SKM-1 (cell line): ENCODE measurements at regions not wholly inside any gene's neighbourhood (a gene's known extent, or its start where the extent isn't known, plus 50 kb on each side); places are given as distances from the start of the nearest gene placed in this dataset.
"Not testable (repeated sequence)": the region's sequence is repeated elsewhere in the genome, so short reads cannot be mapped to it uniquely, and the experiment has no call there.

Experiments used
- DNase-seq: peaks from one replicate; lab custom pipeline; 2025; ENCODE audit not compliant: unreplicated experiment; lab: John Stamatoyannopoulos, UW

DNA sequence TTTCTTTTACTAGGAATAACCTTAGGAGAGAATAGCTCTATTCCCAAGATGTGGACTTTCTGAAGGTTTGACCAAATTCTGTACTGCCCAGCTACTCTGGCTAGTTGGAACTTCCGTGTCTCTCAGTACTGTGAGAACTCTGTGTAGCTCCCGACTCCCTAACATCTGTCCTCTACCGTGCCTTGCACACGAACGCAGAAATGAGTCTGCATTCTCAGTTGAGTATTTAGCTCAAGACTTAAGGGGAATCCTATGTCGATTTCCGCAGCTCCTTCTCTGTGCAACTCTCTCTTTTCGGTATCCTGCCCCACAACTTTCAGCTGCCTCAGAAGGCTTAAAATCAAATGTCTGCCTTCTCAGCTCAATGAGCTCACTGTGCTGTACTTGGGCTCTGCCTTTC lies 86.7 kb upstream of the EPHB3 start:
- DNase-seq, result no peak

DNA sequence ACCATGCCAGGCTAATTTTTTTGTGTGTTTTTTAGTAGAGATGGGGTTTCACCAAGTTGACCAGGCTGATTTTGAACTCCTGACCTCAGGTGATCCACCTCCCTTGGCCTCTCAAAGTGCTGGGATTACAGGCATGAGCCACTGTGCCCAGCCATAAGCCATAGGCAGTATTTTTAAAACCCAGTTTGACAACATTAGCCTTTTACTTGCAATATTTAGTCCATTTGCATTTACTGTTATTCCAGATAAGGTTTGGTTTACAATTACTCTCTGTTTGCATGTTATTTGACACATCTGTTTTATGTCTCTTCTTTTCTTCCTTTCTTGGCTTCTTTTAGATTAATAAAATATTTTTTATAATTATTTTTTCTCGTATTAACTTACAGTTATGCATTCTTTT lies 83.6 kb upstream of the EPHB3 start:
- no peak for DNase-seq

DNA sequence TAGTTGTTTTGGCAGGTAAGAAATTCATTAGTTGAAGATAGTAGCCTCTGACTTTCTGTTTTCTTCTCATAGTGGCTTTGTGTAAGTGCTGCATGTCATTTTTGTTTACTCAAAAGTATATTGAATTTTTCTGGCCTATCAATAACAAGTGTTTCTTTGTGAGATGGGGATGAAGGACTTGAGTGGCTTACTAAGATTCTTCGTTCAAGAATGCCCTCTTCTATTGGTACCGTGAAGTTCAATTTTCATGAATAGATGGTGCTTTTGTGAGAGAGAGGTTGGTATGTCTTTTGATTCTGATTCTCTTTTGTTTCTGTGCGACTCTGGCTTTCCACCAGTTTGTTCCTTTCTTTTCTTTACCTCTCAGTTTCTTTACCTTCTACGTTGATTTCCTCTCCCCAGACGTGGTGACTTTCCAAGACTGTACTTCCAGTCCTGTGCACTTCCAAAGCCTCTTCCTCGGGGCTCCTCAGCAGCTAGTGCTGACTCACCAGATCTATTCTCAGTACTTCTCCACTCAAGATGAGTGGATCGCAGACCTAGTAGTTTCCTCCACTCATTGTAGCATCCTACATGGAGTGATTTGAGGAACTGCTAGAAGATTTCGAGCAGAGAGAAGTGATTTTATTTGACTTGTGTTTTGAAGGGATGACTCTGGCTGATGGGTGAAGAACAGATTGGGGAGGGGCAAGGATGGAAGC lies 82.0 kb upstream of the EPHB3 start:
- no peak for DNase-seq

DNA sequence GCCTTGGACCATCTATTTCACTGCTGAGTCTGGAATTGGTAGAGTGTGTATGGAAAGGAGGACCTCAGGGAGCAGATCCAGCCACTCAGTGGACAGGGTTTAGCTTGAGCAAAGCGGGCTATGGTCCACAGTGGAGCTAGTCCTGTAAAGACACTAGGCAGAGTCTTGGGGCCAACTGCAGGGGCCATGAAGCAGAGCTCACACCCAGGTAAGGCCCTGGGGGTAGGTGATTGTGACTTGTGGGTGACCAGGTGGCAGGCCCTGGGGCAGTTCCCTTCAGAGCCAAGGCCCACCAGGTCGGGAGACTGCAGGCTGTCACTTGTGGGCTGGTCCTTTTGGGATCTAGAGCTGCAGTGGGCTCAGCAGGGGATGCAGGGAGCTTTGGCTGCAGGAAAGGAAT lies 80.8 kb upstream of the EPHB3 start:
- DNase-seq, result no peak

DNA sequence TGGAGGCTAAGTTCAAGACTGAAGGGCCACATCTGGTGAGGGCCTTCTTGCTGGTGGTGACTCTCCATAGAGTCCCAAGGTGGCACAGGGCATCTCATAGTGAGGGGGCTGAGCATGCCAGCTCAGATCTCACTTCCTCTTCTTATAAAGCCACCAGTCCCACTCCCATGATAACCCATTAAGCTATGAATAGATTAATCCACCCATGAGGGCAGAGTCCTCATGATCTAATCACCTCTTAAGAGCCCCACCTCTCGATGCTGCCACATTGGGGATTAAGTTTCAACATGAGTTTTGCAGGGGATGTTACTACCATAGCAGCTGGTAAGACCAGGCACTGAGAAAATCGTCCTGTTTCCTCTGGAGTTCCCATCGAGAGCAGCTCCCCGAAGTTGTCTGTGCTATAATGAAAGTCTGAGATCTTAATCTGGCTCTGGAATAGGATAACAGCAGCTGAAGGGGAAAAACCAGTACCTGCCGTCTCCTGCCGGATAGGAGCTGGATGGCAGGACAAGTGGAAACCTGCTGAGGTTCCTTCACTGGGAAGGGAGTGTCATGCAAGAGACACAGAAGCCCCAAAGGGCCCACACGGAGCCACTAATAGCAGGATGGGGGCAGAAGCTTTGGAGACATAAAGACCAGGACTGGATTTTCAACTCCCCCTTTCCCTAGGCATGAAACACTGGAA lies 79.5 kb upstream of the EPHB3 start:
- DNase-seq, result no peak

DNA sequence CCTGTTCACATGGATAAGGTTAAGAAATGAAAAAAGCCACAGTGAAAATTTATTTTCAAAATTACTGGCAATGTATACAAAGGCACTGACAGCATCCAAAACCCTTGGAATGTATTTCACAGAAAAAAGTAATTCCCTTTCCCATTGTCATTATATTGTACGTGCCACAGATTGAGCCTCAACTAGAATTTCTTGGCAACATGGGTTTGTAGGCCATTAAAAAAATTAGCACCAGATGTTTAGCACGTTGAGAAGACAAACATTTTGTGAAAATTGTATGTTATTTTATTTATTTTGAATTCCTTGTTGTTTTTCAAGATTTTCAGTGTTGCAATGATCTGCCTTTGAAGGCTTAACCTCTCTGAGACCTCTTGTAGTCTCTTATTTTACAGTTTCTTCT lies 76.3 kb upstream of the EPHB3 start:
- no peak for DNase-seq

DNA sequence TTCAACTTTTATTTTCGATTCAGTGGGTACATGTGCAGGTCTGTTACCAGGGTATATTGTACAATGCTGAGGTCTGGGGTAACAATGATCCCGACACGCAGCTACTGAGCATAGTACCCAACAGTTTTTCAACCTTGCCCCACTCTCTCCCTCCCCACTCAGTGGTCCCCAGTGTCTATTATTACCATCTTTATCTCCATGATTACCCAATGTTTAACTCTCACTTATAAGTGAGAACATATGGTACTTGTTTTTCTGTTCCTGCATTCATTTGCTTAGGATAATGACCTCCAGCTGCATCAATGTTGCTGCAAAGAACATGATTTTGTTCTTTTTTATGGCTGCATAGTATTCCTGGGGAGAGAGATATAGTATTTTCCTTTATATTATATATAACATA lies 75.7 kb upstream of the EPHB3 start:
- DNase-seq, result no peak

DNA sequence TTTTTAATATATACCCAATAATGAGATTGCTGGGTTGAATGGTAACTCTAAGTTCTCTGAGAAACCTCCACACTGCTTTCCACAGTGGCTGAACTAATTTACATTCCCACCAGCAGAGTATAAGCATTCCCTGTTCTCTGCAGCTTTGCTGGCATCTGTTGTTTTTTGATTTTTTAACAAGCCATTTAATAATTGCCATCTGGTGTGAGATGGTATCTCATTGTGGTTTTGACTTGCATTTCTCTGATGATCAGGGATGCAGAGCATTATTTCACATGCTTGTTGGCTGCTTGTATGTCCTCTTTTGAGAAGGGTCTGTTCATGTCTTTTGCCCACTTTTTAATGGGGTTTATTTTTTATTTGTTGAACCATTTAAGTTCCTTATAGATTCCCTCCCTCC lies 75.0 kb upstream of the EPHB3 start:
- DNase-seq, result no peak

DNA sequence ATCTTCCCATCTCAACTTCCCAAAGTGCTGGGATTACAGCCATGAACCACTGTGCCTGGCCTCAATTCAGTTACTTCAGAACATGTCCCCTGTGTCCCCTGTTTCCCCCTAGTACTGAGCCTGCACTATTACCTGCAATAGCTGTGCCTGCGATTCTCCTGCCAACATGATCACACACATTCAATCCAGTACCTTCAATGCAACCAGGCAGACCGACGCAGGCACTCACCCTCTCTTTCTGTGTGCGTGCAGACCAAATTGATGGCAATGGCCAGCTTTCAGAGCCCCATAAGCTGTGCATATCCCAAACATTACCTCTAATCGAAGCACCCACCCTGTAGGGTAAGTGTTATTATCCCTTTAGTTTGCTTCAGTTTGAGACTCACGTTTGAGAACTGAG lies 73.0 kb upstream of the EPHB3 start:
- no peak for DNase-seq

DNA sequence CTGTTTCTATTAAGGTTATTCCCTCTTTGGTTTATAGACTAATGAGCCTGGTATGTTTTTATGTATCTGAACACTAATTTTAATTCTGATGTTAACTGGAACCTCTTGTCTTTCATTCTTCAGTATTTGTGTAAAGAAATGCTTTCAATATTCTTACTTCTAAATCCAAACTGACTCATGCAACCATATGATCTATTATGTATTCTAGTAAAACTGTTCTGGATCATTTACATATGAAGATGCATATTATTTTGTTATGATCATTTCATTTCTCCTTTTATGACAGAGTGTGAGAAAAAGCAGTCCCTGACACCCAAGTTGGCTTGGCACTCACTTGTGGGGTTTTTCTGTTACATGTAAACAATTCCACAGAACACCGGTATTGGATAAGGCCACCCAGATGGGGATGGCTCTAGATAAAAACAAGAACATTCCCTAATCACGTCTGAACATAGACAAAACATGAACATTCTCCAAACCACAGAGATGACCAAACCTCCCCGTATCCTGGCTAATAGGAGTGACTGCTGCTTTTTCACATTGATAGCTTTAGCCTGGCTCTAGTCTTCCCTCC lies 72.2 kb upstream of the EPHB3 start:
- no peak for DNase-seq

DNA sequence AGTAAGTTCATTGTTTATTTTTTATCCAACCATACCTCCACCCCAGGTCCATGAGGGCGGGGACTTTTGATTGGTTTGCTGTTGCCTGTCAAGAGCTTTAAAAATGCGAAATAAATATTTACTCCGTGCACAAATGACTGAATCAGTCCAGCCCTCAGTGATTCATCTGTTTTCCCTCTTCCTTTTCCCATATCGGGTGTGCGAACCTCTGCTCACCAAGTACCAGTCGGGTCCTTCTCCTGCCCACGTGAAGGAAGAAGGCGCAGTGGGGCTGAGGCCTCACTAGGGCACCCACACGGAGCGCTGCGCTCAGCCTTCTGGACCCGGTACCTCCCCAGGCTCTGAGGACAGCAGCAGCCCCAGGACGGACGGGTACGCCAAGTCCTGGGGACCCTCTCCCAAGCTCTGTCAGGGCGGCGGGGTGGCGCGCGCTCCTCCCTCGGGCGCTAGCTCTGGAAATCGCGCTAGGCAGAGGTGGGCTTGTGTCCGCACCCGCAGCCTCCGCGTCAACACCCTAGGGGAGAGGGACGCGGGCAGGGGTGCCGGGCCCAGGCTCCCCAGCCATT lies 70.5 kb upstream of the EPHB3 start:
- DNase-seq, result no peak

DNA sequence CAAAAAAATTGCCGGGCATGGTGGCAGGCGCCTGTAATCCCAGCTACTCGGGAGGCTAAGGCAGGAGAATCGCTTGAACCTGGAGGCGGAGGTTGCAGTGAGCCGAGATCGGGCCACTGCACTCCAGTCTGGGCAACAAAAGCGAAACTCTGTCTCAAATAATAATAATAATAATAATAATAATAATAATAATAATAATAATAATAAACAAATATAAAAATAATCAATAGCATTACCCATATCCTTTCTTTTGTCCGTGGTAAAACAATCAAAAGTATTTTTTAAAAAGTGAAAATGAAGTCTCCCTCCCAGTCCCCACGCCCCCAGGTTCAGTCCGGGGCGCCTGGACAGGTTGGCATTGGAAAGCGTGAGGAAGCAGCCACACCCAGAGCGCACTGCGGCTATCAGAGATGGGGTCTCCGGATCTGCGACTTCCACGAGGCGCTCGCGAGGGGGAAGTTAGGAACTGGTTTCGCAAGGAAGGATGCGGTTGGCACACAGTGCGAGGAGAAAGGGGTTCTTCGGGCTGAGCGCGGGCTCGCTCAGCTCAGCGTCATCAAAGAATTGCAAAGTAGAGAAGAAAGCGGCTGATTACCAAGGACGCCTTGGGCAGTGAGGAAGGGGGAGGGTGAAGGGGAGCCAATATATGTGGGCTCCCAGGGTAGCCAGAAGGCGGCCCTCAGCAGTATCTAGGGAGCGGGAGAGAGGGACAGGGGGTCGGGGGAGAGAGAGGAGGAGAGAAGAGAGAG lies 69.5 kb upstream of the EPHB3 start:
- peak; percentile 64 for DNase-seq

DNA sequence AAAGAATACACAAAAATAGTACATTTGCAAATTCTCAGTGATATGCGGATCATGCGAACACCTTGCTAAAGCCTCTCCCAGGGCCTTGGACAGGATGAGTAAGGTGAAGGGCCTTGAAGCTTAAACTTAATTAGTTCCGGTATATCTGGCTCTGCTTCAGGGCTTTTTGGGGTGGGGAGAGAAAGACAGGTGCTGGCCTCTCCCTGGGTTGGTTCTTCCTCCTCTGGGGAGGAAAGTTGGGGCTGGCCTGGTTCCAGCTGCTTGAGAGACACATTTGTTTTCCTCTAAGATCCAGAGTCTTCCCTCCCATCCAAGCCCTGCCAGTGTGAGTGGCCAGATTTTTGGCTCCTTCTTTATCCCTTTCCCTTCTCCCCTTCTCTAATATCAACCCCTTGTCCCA lies 64.7 kb upstream of the EPHB3 start:
- no peak for DNase-seq

DNA sequence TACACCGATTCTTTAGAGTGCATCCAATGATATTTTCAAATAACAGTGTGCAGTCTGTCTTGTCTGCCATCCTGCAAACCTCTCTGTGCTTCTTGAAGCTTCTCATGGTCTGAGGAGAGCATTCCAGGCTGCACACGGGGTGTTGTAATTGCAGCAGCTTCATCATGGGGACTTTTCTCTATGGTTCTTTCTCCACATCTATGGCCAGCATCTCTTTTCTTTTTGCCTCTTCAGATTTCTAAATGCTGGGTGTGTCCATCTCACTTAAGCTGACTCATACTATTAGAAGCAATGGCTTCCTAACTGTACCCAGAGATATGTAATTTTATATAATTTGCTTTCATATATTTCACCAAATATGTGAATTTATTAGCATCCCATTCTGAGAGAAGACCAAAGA lies 63.8 kb upstream of the EPHB3 start:
- DNase-seq, result no peak

DNA sequence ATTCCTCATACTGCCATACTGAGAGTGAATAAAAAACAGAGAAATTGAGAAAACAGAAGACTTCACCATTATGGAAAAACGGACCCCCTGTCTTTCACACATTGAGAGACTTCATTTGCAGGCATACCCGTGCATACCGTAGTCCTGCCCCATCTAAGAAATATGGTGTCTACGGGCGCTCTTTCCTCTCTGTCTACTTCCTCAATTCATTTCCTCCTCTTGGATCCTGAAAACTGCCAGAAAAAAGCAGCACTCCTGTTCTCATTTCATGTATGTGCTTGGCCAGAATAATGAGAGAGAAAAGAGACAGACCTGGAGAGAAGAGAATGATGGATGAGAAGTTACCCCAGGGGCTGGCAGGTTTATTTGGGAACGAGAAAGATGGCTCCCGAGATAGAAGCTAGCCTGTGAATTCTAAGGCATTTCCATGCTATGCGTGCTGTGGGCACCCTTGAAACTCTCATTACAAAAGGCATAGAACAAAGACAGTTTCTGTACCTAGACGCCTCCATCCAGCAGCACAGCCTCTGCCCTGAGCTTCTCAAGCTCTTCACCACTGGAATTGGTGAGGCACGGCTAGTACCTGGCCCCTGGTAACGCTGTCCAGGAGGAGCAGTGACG lies 62.5 kb upstream of the EPHB3 start:
- no peak for DNase-seq

DNA sequence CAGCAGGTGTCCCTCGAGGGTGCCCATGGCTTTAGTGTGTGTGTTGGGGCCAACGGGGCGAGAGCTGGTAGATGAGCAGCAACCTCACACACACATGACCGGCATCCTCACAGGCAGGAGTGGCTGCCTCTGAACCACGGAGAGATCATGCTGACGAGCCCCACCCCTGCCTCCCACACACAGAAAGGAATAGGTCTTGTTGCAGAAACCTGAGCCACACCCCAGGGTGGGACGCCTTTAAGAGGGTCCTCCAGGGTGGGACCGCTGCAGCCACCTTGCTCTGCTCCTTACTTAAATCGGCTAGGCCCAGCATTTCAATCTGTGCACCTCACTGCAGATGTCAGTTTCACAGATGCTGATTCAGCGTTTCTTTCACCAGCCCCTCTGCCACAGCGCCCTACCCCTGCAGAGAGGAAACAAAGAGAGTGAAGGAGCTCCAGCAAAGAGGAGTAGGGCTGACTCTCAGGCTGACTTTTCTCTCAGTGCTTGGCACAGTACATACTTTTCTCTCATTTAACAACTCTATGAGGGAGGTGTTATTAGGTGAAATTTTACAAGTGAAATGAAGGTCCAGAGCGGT lies 61.2 kb upstream of the EPHB3 start:
- no peak for DNase-seq

DNA sequence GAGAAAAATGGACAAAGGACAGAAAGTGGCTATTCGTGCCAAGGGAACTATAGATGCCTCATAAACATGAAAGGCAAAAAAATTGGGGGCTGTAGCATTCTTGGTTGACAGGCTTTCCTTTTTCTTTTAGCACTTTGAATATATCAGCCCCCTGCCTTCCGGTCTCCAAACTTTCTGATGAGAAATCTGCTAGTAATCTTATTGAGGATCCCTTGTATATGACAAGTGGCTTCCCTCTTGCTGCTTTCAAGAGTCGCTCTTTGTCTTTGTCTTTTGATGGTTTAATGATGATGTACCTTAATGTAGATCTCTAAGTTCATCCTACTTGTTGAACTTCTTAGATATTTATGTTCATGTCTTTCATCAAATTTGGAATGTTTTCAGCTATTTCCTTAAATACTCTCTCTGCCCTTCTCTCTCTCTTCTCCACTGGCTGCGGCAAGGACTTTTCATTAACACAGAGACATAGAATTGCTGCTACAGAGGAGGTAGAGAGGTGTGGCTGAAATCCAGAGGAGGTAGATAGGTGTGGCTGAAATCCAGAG lies 59.4 kb upstream of the EPHB3 start:
- DNase-seq, result no peak

DNA sequence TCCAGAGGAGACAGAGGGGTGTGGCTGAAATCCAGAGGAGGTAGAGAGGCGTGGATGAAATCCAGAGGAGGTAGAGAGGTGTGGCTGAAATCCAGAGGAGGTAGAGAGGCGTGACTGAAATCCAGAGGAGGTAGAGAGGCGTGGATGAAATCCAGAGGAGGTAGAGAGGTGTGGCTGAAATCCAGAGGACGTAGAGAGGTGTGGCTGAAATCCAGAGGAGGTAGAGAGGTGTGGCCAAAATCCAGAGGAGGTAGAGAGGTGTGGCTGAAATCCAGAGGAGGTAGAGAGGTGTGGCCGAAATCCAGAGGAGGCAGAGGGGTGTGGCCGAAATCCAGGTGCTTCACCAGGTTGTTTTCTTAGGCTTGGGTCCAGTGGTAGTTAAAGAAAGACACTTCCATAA lies 58.7 kb upstream of the EPHB3 start:
- not testable (repeated sequence) for DNase-seq

DNA sequence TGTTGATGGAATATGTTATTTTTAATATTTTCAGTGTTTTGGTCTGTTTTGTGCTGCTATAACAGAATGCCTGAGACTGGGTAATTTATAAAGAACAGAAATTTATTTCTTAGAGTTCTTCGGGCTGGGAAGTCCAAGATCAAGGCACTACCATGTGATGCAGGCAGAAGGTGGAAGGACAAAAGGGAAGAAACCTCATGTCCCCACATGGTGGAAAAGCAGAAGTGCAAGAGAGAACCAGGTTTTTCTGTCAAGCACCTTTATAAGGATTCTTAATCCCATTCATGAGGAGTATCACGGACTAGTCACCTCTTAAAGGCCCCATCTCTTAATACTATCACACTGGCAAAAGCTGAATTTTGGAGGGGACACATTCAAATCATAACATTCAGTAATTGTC lies 57.9 kb upstream of the EPHB3 start:
- no peak for DNase-seq

DNA sequence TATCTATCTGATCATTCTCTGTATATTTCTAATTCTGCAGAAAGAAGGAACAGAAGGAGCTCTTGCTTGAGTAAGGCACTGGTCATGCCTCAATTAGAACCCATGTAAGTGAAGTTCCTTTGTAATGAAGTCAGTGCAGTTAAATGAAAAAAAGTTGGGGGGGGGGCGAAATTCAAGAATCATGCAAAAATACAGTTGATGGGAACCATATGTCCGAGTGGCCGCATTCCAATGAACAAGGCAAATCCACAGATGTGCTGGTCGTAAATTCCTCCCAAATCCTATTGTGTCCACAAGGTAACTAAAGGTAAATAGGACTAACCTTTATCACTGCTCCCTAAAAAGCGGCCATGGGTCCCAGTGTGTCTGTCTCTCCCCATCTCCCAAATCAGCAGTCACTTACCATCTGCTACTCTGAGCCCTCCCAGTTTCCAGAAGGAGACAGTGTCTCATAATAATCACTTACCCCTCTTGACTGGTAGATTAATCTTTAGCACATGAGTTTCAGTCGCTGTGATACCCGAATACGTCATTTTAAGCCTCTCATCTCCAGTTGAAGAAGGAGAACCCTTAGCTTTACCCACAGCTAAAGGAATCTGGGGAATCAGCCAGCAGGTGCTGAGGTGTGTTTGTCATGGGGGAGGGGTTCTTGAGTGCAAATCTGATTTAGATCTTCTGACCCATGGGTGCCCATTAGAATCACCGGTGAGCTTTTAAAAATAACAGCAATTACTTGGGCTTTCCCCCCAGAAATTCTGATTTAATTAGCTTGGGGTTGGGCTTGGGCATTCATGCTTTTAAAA lies 56.3 kb upstream of the EPHB3 start:
- no peak for DNase-seq
